H1 (cell line): ENCODE measurements at regions not wholly inside any gene's neighbourhood (a gene's known extent, or its start where the extent isn't known, plus 50 kb on each side); places are given as distances from the start of the nearest gene placed in this dataset.
A peak's percentile ranks its signal among the peaks of the same experiment; 100 is the strongest.

Experiments used
- CTCF ChIA-PET: fragments of 300-600 bp; sonication (Branson Sonifier 250); formaldehyde crosslinking; loops from one replicate; lab custom pipeline; 2021; ENCODE audit not compliant: partially characterized antibody; lab: Charles Lee
- POLR2A ChIA-PET: fragments of 300-600 bp; sonication (Branson Sonifier 250); formaldehyde crosslinking; loops from one replicate; lab custom pipeline; 2021; ENCODE audit warnings: inconsistent platforms; ENCODE audit not compliant: partially characterized antibody; lab: Charles Lee
- DNase-seq, 2 experiments: peaks; one replicate each; pipeline versions ENCODE4 v3.0.0 to v3.0.0-alpha.2; 2010 to 2022; ENCODE audit warnings: low spot score in 2 of 2, low read depth in 1 of 2, mixed read lengths in 1 of 2
- FAIRE-seq: peaks from 2 replicates; lab custom pipeline; 2011; peaks lifted over from hg19 to GRCh38; lab: Jason Lieb, UNC
- H2AFZ ChIP-seq: 2 replicates; pipeline ENCODE4 v1.8.1; 2012; ENCODE audit warnings: low read length, inconsistent platforms
- H2AK5ac ChIP-seq: 2 replicates; pipeline ENCODE4 v1.6.1; 2013; ENCODE audit warnings: low read depth, low read length
- H2BK120ac ChIP-seq: replicated peaks from 2 replicates; pipeline ENCODE3; 2013; ENCODE audit warnings: low read depth, low read length, inconsistent platforms
- H2BK12ac ChIP-seq: 2 replicates; pipeline ENCODE4 v1.6.1; 2013; ENCODE audit warnings: low read depth, low read length
- H2BK15ac ChIP-seq: 2 replicates; pipeline ENCODE4 v1.6.1; 2013; ENCODE audit warnings: low read length
- H2BK20ac ChIP-seq: 2 replicates; pipeline ENCODE4 v1.6.1; 2013; ENCODE audit warnings: low read length
- H2BK5ac ChIP-seq: 2 replicates; pipeline ENCODE4 v1.6.1; 2013; ENCODE audit warnings: low read depth, low read length
- H3K14ac ChIP-seq: 2 replicates; pipeline ENCODE4 v1.6.1; 2013; ENCODE audit warnings: inconsistent platforms; ENCODE audit not compliant: insufficient read length
- H3K18ac ChIP-seq: 2 replicates; pipeline ENCODE4 v1.6.1; 2013; ENCODE audit warnings: low read length; ENCODE audit errors: extremely low read depth
- H3K23ac ChIP-seq: 2 replicates; pipeline ENCODE4 v1.6.1; 2013; ENCODE audit warnings: inconsistent platforms; ENCODE audit not compliant: insufficient read length
- H3K23me2 ChIP-seq: 2 replicates; pipeline ENCODE4 v1.6.1; 2013; ENCODE audit warnings: low read depth, low read length
- H3K27ac ChIP-seq: 2 replicates; pipeline ENCODE4 v1.6.1; 2011; ENCODE audit warnings: low read depth, low read length, inconsistent platforms
- H3K27me3 ChIP-seq, 4 experiments: replicated peaks in 1 of 4; 1 replicate in 1 of 4; 2 replicates in 3 of 4; pipeline versions ENCODE4 v1.6.1 to v1.8.1; 2011 to 2013; ENCODE audit warnings: low read length in 3 of 4, mild to moderate bottlenecking in 3 of 4, inconsistent platforms in 2 of 4, mixed read lengths in 2 of 4, moderate library complexity in 1 of 4; ENCODE audit not compliant: control insufficient read depth in 3 of 4, insufficient read depth in 3 of 4; ENCODE audit errors: extremely low read depth in 1 of 4
- H3K36me3 ChIP-seq, 4 experiments: 2 replicates each; pipeline versions ENCODE4 v1.6.1 to v1.8.1; 2011 to 2013; ENCODE audit warnings: mild to moderate bottlenecking in 4 of 4, low read length in 3 of 4, moderate library complexity in 2 of 4, control low read depth in 1 of 4, inconsistent platforms in 1 of 4; ENCODE audit not compliant: insufficient read depth in 4 of 4, control insufficient read depth in 2 of 4
- H3K4ac ChIP-seq: replicated peaks from 2 replicates; pipeline ENCODE3; 2013; ENCODE audit warnings: low read length, low read depth, mixed read lengths, inconsistent platforms; ENCODE audit not compliant: insufficient read length
- H3K4me1 ChIP-seq, 4 experiments: replicated peaks in 1 of 4; 1 replicate in 1 of 4; 2 replicates in 3 of 4; pipeline versions ENCODE4 v1.6.1 to v1.8.1; 2011 to 2013; ENCODE audit warnings: low read length in 3 of 4, inconsistent platforms in 2 of 4, mixed read lengths in 1 of 4; ENCODE audit not compliant: insufficient read depth in 4 of 4, control insufficient read depth in 3 of 4
- H3K4me2 ChIP-seq, 2 experiments: 2 replicates each; pipeline versions ENCODE4 v1.6.1 to v1.8.1; 2011 to 2013; ENCODE audit warnings: low read depth in 2 of 2, low read length in 2 of 2, control low read depth in 1 of 2, inconsistent platforms in 1 of 2, mild to moderate bottlenecking in 1 of 2; ENCODE audit not compliant: insufficient read depth in 1 of 2
- H3K4me3 ChIP-seq, 4 experiments: fragments of 200-600, 300-600 bp in 1 of 4; sonication (generic), shearing (Covaris generic), sonication (Bioruptor Twin) in 1 of 4; 2 replicates each; pipeline versions ENCODE4 v1.5.1 to v1.8.1; 2011 to 2016; ENCODE audit warnings: low read length in 4 of 4, low read depth in 3 of 4, control low read depth in 2 of 4, inconsistent platforms in 2 of 4, mild to moderate bottlenecking in 2 of 4, mixed read lengths in 1 of 4, moderate library complexity in 1 of 4; ENCODE audit not compliant: insufficient read depth in 2 of 4; ENCODE audit errors: extremely low read depth in 1 of 4
- H3K56ac ChIP-seq: replicated peaks from 2 replicates; pipeline ENCODE3; 2013; ENCODE audit warnings: low read depth, mild to moderate bottlenecking, mixed read lengths, low read length, inconsistent platforms; ENCODE audit not compliant: insufficient read length
- H3K79me1 ChIP-seq: 2 replicates; pipeline ENCODE4 v1.6.1; 2013; ENCODE audit warnings: low read depth, low read length, control low read depth
- H3K79me2 ChIP-seq, 2 experiments: 2 replicates each; pipeline versions ENCODE4 v1.6.1 to v1.8.1; 2012 to 2013; ENCODE audit warnings: low read length in 2 of 2, mild to moderate bottlenecking in 2 of 2, inconsistent platforms in 1 of 2; ENCODE audit not compliant: insufficient read depth in 2 of 2, control insufficient read depth in 1 of 2
- H3K9ac ChIP-seq, 4 experiments: replicated peaks in 1 of 4; 1 replicate in 1 of 4; 2 replicates in 3 of 4; pipeline versions ENCODE4 v1.6.1 to v1.8.1; 2011 to 2013; ENCODE audit warnings: low read depth in 3 of 4, low read length in 3 of 4, control low read depth in 2 of 4, mild to moderate bottlenecking in 2 of 4, moderate library complexity in 2 of 4, inconsistent platforms in 1 of 4; ENCODE audit errors: extremely low read depth in 1 of 4
- H3K9me3 ChIP-seq, 2 experiments: 2 replicates each; pipeline versions ENCODE4 v1.6.1 to v1.8.1; 2012 to 2013; ENCODE audit warnings: mild to moderate bottlenecking in 2 of 2, moderate library complexity in 2 of 2, control low read depth in 1 of 2, inconsistent platforms in 1 of 2, low read depth in 1 of 2, low read length in 1 of 2, mixed read lengths in 1 of 2; ENCODE audit not compliant: insufficient read depth in 2 of 2
- H4K20me1 ChIP-seq, 2 experiments: replicated peaks in 1 of 2; 2 replicates each; pipeline versions ENCODE3 to v1.8.1; 2011 to 2013; ENCODE audit warnings: inconsistent platforms in 2 of 2, low read length in 2 of 2, mild to moderate bottlenecking in 1 of 2; ENCODE audit not compliant: insufficient read depth in 2 of 2, control insufficient read depth in 1 of 2
- H4K5ac ChIP-seq: 2 replicates; pipeline ENCODE4 v1.6.1; 2013; ENCODE audit warnings: low read length, low read depth, mixed read lengths, inconsistent platforms; ENCODE audit not compliant: insufficient read length
- H4K8ac ChIP-seq: 2 replicates; pipeline ENCODE4 v1.8.0; 2013; ENCODE audit warnings: mild to moderate bottlenecking, moderate library complexity, low read length, inconsistent platforms; ENCODE audit not compliant: insufficient read depth; ENCODE audit errors: extremely low read depth
- H4K91ac ChIP-seq: replicated peaks from 2 replicates; pipeline ENCODE3; 2013; ENCODE audit warnings: low read length, mixed read lengths, inconsistent platforms; ENCODE audit not compliant: insufficient read length
- CEBPB ChIP-seq: IDR thresholded peaks from 2 replicates; pipeline ENCODE4 v1.6.1; 2012; ENCODE audit warnings: low read depth, low read length
- EGR1 ChIP-seq: IDR thresholded peaks from 2 replicates; pipeline ENCODE4 v1.6.1; 2011; ENCODE audit warnings: low read depth, low read length, borderline replicate concordance
- EP300 ChIP-seq, 2 experiments: IDR thresholded peaks; 1 replicate in 1 of 2; 2 replicates in 1 of 2; pipeline ENCODE4 v1.6.1; 2011 to 2012; ENCODE audit warnings: low read depth in 2 of 2, low read length in 2 of 2, mild to moderate bottlenecking in 2 of 2, borderline replicate concordance in 1 of 2, inconsistent platforms in 1 of 2, moderate library complexity in 1 of 2
- HDAC2 ChIP-seq, 2 experiments: fragments of 300-600 bp in 1 of 2; sonication (generic) in 1 of 2; IDR thresholded peaks; 2 replicates each; pipeline ENCODE4 v1.6.1; 2011 to 2012; ENCODE audit warnings: low read depth in 2 of 2, low read length in 2 of 2, mild to moderate bottlenecking in 2 of 2, moderate library complexity in 2 of 2, borderline replicate concordance in 1 of 2, inconsistent platforms in 1 of 2
- KDM1A ChIP-seq: fragments of 200-600, 300-600 bp; sonication (generic); IDR thresholded peaks from 2 replicates; pipeline ENCODE4 v1.7.1; 2016; ENCODE audit warnings: mild to moderate bottlenecking, low read length, borderline replicate concordance
- TCF12 ChIP-seq: IDR thresholded peaks from 2 replicates; pipeline ENCODE4 v1.6.1; 2011; ENCODE audit warnings: low read depth, mild to moderate bottlenecking, low read length
- WGBS, 2 experiments: shearing (Covaris generic) in 1 of 2; methylation state at CpG; one replicate each; pipeline versions ENCODE4 v1.1.6 to v1.1.7; 2013 to 2015; ENCODE audit warnings: low lambda C conversion rate in 2 of 2, mixed read lengths in 2 of 2, inconsistent platforms in 1 of 2, low coverage in 1 of 2, missing lambda C conversion rate in 1 of 2; ENCODE audit not compliant: insufficient replicate concordance in 2 of 2, insufficient coverage in 1 of 2, insufficient read length in 1 of 2; ENCODE audit errors: extremely low coverage in 1 of 2, missing lambda C conversion rate in 1 of 2; 5-methylcytosine and 5-hydroxymethylcytosine counted together
- TF ChIP-seq, protein P1 (sequence below): IDR thresholded peaks from 2 replicates; pipeline ENCODE4 v1.6.1; 2011; ENCODE audit warnings: low read depth, mild to moderate bottlenecking, low read length; ENCODE audit not compliant: insufficient read depth
- TF ChIP-seq, protein P2 (sequence below): IDR thresholded peaks from 2 replicates; pipeline ENCODE4 v1.6.1; 2012; ENCODE audit warnings: inconsistent platforms

DNA sequence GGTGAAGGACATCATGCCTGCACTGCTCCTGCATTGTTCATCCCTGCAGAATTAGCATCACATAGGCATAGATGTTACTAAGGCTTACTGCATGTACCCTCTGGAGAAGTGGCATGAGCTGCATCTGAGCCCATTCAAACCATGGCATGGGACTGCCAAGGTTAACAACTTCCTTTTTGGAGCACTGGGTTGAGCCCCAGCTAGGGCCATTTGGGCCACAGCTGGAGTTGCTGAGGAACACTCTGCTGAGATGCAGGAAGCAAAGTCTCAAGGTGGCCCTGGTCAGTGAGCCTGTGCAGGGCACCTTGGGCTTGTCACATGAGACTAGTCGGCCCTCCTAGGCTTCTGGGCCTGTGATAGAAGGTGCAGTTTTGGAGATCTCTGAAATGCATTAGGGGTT, 511.2 kb downstream of the C12orf50 start:
- TF ChIP-seq HDAC2 (IDR thresholded peaks at IDR 0.05; ENCODE audit: borderline replicate concordance in 1 of 2, low read depth in 2 of 2, low read length in 2 of 2): no peak
- TF ChIP-seq TCF12: no peak
- TF ChIP-seq, protein P1, sequence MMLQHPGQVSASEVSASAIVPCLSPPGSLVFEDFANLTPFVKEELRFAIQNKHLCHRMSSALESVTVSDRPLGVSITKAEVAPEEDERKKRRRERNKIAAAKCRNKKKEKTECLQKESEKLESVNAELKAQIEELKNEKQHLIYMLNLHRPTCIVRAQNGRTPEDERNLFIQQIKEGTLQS: no peak
- TF ChIP-seq, protein P2, sequence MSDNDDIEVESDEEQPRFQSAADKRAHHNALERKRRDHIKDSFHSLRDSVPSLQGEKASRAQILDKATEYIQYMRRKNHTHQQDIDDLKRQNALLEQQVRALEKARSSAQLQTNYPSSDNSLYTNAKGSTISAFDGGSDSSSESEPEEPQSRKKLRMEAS: no peak
- no peak for TF ChIP-seq CEBPB
- no peak for TF ChIP-seq EGR1
- no peak for TF ChIP-seq EP300 (IDR thresholded peaks at IDR 0.05; ENCODE audit: borderline replicate concordance in 1 of 2, low read depth in 2 of 2, low read length in 2 of 2)
- TF ChIP-seq KDM1A: no peak
- no peak overlapping the region for H2BK5ac ChIP-seq
- no peak overlapping the region for H3K4me2 ChIP-seq
- no peak overlapping the region for H3K18ac ChIP-seq
- POLR2A ChIA-PET: no interaction called here
- H3K4ac ChIP-seq: no peak overlapping the region
- CTCF ChIA-PET: interaction anchor here (0.7 kb wide), 1 partner anchor 106 kb away, joined by 3 read pairs; no protein-coding TSS in a partner anchor
- no peaks in the 10 kb centered on the region for H3K23me2 ChIP-seq
- no peak overlapping the region for H3K14ac ChIP-seq
- H4K91ac ChIP-seq: no peak overlapping the region
- no peak overlapping the region for H4K8ac ChIP-seq
- no peak overlapping the region for H3K56ac ChIP-seq
- no peak overlapping the region for H4K5ac ChIP-seq
- DNase-seq (no peak), FAIRE-seq (no peak)
- H3K79me2 ChIP-seq: no peaks in the 10 kb centered on the region
- H2AFZ ChIP-seq: 0 out of 2 replicates have a peak overlapping the region, but pooled peaks have one; percentile 24
- H2BK20ac ChIP-seq: no peak overlapping the region
- no peaks in the 10 kb centered on the region for H3K36me3 ChIP-seq
- H2AK5ac ChIP-seq: no peak overlapping the region
- H3K4me1 ChIP-seq: no peaks in the 10 kb centered on the region
- H3K9me3 ChIP-seq: no peaks in the 10 kb centered on the region
- H4K20me1 ChIP-seq: no peaks in the 10 kb centered on the region
- H2BK120ac ChIP-seq: no peak overlapping the region
- no peak overlapping the region for H3K27ac ChIP-seq
- H2BK12ac ChIP-seq: no peak overlapping the region
- 100% methylated on average over 1 of the region's 1 CpG; no CpG with 5 or more reads in 1 of the 2 experiments for WGBS, 2 experiments
- no peak overlapping the region for H2BK15ac ChIP-seq
- no peak overlapping the region for H3K4me3 ChIP-seq
- no peaks in the 10 kb centered on the region for H3K27me3 ChIP-seq
- no peaks in the 10 kb centered on the region for H3K79me1 ChIP-seq
- no peak overlapping the region for H3K23ac ChIP-seq
- no peak overlapping the region for H3K9ac ChIP-seq
